Epithelial cell of prostate (primary cell): ENCODE measurements at regions not wholly inside any gene's neighbourhood (a gene's known extent, or its start where the extent isn't known, plus 50 kb on each side); places are given as distances from the start of the nearest gene placed in this dataset.
A peak's percentile ranks its signal among the peaks of the same experiment; 100 is the strongest.
"Not testable (repeated sequence)": the region's sequence is repeated elsewhere in the genome, so short reads cannot be mapped to it uniquely, and the experiment has no call there.

Experiments used
- DNase-seq: peaks from one replicate; pipeline ENCODE4 v3.0.0-alpha.2; 2011; ENCODE audit warnings: low read depth, low spot score
- H3K27ac ChIP-seq: fragments of 450-650 bp; 2 replicates; pipeline ENCODE4 v1.5.1; 2017; ENCODE audit warnings: mild to moderate bottlenecking

DNA sequence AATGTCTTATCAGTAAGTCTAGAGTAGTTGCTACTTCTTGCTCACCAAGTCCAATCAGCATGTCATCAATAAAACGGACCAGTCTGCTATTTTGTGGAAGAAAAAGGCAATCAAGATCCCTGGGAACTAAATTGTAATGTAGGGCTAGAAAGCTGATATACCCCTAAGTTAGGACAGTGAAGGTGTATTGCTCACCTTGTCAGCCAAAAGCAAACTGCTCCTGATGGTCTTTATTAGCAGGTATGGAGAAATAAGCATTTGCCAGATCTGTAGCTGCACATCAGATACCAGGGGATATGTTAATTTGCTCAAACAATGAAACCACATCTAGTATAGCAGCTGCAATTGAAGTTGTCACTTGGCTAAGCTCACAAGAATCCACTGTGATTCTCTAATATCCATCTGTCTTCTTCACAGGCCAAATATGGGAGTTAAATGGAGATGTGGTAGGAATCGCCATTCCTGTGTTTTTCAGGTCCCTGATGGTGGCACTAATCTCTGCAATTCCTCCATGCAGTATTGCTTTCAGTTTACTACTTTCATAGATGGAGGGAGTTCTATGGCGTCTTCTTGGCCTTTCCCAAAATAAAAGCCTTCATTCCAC lies 75.0 kb downstream of the TMEM237 start:
- no peak for DNase-seq
- no peak overlapping the region for H3K27ac ChIP-seq

DNA sequence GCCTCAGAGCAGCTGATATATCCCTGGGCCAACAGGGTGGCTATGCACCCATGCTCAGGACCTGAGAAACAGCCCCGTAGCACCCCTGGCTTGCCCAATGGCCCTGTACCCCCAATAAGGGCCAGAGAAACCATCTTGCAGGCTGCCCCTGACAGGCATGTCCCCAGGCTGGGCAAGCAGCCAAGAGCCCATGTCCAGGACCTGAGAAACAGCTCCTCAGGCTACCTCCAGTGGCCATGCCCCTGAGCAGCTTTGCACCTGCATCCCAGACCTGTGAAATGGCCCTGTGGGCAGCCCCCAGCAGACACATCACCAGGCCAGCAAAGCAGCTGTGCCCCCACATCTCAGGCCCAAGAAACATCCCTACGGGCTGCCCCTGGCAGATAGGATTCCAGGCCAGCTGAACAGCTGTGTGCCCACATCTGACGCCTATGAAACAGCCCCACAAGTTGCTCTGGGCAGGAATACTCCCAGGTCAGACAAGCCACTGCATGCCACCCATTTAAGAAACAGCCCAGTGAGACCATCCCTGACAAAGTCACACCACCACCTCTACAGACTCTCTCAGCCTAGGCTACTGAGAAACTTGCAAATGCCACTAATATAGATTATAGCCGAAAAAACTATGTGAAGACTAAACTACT lies 84.1 kb downstream of the TMEM237 start:
- DNase-seq, result no peak
- H3K27ac ChIP-seq, result no peak overlapping the region

DNA sequence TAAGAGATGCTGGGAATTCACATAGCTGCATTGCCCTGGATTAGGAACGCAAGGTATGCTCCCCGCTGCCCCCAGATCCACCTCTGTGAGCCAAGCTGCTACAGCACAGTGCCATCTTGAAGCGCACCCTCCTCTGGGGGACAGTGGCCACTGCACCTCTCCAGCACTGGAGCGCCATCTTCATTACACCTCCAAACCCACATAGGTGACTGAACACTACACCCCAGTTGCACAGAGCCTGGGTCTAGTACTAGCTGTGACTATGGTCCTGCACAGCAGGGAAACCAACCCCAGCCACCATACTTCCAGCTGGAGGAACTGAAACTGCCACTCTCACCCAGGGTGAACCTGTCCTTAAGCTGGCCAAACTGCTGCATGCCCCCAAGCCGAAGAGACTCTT lies 84.6 kb downstream of the TMEM237 start:
- no peak for DNase-seq
- no peak overlapping the region for H3K27ac ChIP-seq

DNA sequence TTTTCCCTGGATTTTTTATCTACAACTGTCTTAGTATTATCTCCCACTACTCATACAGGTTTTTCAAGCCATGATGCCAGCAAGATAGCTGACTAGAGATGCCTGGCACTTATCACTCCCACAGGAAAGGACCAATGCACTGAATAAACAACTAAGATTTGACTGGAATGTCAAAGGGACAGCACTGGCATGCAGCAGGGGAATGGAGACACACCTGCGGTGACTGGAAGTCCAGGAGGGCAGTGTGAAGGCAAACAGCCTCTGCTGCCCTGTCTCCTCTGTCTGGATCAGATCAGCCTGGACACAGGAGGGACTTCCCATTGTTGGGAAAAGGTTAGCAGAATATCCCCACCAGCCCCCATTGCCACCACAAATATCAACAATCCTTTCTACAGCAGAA lies 85.1 kb downstream of the TMEM237 start:
- no peak overlapping the region for H3K27ac ChIP-seq
- no peak for DNase-seq

DNA sequence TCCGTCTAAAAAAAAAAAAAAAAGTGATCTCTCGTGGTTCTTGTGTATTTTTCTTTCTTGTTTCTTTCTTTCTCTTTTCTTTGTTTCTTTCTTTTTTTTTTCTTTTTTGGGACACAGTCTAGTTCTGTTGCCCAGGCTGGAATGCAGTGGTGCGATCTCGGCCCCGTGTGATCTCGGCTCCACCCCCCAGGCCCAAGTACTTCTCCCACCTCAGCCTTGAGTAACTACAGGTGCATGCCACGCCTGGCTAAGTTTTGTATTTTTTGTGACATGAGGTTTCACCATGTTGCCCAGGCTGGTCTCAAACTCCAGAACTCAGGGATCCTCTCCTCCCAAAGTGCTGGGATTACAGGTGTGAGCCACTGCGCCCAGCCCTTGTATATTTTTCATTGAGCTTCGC lies 91.4 kb downstream of the TMEM237 start:
- no peak for DNase-seq
- no peak overlapping the region for H3K27ac ChIP-seq

DNA sequence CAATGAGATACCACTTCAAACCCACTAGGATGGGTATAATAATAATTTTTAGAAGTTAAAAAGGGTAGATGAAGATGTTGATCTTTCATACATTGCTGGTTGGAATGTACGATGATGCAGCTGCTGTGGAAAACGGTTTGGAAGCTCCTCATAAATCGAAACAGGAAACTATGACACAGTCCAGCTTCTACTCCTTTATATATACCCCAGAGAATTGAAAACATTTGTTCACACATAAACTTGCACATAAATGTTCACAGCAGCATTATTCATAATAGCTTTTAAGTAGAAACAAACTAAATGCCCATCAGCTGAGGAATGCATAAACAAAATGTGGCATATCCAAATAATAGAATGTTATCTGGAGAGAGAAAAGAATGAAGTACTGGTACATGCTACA lies 95.0 kb downstream of the STRADB start:
- no peak overlapping the region for H3K27ac ChIP-seq
- DNase-seq, result no peak

DNA sequence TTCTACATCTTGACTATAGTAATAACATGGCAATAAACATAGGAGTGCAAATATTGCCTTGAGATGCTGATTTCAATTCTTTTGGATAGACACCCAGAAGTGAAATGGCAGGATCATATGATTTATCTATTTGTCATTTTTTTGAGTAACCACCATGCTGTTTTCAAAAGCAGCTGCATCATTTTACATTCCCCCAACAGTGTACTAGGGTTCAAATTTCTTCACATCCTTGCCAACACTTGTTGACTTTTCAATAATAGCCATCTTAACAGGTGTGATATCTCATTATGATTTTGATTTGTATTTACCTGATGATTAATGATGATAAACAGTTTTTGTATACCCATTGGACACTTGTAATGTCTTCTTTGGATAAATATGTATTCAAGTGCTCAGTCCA lies 90.8 kb downstream of the STRADB start:
- DNase-seq, result no peak
- no peak overlapping the region for H3K27ac ChIP-seq

DNA sequence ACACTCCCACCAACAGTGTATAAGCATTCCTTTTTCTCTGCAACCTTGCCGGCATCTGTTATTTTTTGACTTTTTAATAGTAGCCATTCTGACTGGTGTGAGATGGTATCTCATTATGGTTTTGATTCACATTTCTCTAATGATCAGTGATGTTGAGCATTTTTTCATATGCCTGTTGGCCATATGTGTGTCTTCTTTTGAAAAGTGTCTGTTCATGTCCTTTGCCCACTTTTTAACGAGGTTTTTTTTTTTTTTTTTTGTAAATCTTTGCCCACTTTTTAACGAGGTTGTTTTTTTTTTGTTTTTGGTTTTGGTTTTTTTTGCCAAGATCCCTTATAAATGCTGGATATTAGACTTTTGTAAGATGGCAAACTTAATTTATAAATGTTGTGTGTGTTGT lies 87.7 kb downstream of the STRADB start:
- not testable (repeated sequence) for DNase-seq, H3K27ac ChIP-seq

DNA sequence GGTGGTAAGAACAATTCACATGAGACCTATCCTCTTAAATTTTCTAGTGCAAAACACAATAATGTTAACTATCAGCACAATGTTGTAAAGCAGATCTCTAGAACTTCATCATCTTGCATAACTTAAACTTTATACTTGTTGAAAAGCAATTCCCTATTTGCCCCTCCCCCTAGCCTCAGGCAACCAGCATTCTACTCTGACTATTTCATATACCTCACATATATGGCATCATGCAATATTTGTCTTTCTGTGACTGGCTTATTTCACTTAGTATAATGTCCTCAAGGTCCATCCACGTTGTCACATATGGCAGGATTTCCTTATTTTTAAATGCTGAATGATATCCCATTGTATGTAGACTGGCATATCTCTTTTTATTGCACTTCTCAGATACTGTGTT lies 86.5 kb downstream of the STRADB start:
- no peak for DNase-seq
- H3K27ac ChIP-seq, result no peak overlapping the region

DNA sequence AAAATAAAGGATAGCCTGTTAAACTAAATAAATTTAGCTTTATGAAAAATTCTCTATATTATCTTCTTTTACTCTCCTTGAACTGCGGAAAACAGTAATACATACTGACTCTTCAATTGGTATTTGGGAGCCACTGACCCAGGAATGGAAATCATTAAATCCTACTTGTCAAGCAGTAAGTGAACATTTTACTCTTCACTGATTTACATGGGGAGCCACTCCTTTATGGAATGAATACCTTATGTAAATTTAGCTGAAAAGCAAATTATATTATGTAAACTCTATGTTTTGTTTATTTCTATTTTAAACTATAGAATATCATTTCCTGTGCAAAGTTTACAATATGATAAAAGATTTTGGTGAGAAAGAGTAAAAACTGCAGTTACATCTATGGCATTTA lies 85.2 kb downstream of the STRADB start:
- no peak for DNase-seq
- H3K27ac ChIP-seq, result no peak overlapping the region

DNA sequence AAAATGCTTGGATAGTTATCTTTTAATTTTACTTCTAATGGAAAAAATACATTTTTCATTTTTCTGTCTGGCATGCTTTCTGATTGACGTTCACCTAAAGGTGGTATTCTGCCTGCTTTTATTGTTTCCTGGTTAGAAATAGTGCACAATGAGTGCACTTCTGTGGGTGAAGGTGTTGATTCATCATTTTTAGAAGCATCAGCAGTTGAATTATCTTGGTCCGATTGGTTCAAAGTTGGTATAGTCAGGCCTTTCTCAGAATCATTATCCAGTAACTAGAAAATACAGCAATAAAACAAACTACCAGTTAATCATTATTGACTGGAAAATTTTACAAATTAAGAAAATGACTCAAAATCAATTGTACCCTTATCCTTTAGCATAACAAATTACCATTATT lies 84.5 kb downstream of the STRADB start:
- H3K27ac ChIP-seq, result no peak overlapping the region
- no peak for DNase-seq

DNA sequence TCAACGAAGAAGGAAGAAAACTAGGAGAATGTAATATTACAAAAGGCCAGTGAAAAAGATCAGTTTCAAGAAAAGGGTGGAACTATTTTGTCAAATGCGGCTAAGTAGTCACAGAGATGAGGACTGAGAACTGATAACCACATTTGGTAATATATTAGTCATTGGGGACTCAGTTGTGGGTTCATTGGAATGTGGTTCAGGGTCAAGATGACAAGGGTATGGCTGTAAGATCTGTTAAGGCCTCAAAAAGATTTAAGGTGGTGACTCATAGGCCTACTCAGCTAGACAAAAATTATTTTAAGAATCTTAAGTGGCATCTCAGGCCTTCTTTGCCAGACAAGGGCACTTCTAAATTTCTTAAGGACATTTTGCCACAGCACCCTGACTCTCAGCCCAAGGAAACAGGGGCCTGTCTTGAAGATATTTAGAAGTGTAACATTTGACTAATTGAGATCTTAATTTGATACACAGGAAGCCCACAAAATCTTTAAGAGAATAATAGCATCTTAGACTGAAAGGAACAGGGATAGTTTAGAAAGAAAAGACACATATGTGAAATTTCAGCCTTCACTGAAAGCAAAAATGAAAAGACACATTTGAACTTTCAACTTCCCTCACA lies 81.3 kb downstream of the STRADB start:
- DNase-seq, result peak; percentile 31
- no peak overlapping the region for H3K27ac ChIP-seq
